Esophagus muscularis mucosa (tissue), 4 donors: ENCODE measurements at regions not wholly inside any gene's neighbourhood (a gene's known extent, or its start where the extent isn't known, plus 50 kb on each side); places are given as distances from the start of the nearest gene placed in this dataset.

Experiments used
- CTCF ChIP-seq, 3 experiments: fragments of 200-600 bp in 2 of 3; fragments of 450-650 bp in 1 of 3; sonication (generic) in 2 of 3; IDR thresholded peaks; one replicate each; pipeline ENCODE4 v1.5.1; 2017 to 2019; ENCODE audit warnings: antibody characterized with exemption in 3 of 3, mild to moderate bottlenecking in 2 of 3, moderate library complexity in 1 of 3
- EP300 ChIP-seq: sonication (generic); formaldehyde crosslinking; IDR thresholded peaks from one replicate; pipeline ENCODE4 v1.6.1; 2017; ENCODE audit warnings: antibody characterized with exemption
- POLR2A ChIP-seq: fragments of 450-650 bp; IDR thresholded peaks from one replicate; pipeline ENCODE4 v1.6.1; 2017; ENCODE audit warnings: antibody characterized with exemption, moderate library complexity, mild to moderate bottlenecking, low read depth
- POLR2AphosphoS5 ChIP-seq, 2 donors: sonication (generic); formaldehyde crosslinking; IDR thresholded peaks; one replicate each; pipeline ENCODE4 v1.6.1; 2017; ENCODE audit warnings: antibody characterized with exemption in 2 of 2

- no peak for TF ChIP-seq POLR2AphosphoS5 (IDR thresholded peaks at IDR 0.05)
- TF ChIP-seq POLR2A, result no peak
- TF ChIP-seq CTCF (IDR thresholded peaks at IDR 0.05), result no peak
- TF ChIP-seq EP300, result no peak
Observed at GRCh38 chr6:87784690-87785089, 82.7 kb upstream of the AKIRIN2 start.
